ENCODE measurements at regions not wholly inside any gene's neighbourhood (a gene's known extent, or its start where the extent isn't known, plus 50 kb on each side); places are given as distances from the start of the nearest gene placed in this dataset.

GRCh38 chr2:211070547-211070946 is 514.1 kb downstream of the CPS1 start:
- DNase-seq, result no peak

GRCh38 chr2:211077216-211077767 is 520.9 kb downstream of the CPS1 start:
- no peak for DNase-seq

- DNase-seq, result no peak
These were observed 528.0 kb downstream of the CPS1 start for GRCh38 chr2:211084352-211084751.

GRCh38 chr2:211085056-211085680 is 528.8 kb downstream of the CPS1 start:
- DNase-seq, result no peak

GRCh38 chr2:211086049-211086448 is 529.6 kb downstream of the CPS1 start:
- DNase-seq, result no peak

- DNase-seq, result no peak
These were observed 532.7 kb downstream of the CPS1 start for GRCh38 chr2:211089127-211089526.

- DNase-seq, result no peak
These were observed 537.4 kb downstream of the CPS1 start for GRCh38 chr2:211093743-211094303.

GRCh38 chr2:211103989-211104388 is 547.6 kb downstream of the CPS1 start:
- DNase-seq, result no peak

GRCh38 chr2:211113334-211114175 is 557.2 kb downstream of the CPS1 start:
- no peak for DNase-seq

- no peak for DNase-seq
These were observed 558.5 kb downstream of the CPS1 start for GRCh38 chr2:211114826-211115455.

GRCh38 chr2:211117026-211117425 is 560.6 kb downstream of the CPS1 start:
- no peak for DNase-seq

GRCh38 chr2:211126256-211126655 is 569.9 kb downstream of the CPS1 start:
- DNase-seq, result no peak

- no peak for DNase-seq
These were observed 571.1 kb downstream of the CPS1 start for GRCh38 chr2:211127501-211127900.

- no peak for DNase-seq
These were observed 571.9 kb downstream of the CPS1 start for GRCh38 chr2:211128287-211128686.

GRCh38 chr2:211129798-211130197 is 573.4 kb downstream of the CPS1 start:
- no peak for DNase-seq

- no peak for DNase-seq
These were observed 575.6 kb downstream of the CPS1 start for GRCh38 chr2:211132046-211132445.

- DNase-seq, result no peak
These were observed 576.2 kb downstream of the CPS1 start for GRCh38 chr2:211132573-211132972.

GRCh38 chr2:211133766-211134165 is 577.4 kb downstream of the CPS1 start:
- DNase-seq, result no peak

- DNase-seq, result no peak
These were observed 582.2 kb downstream of the CPS1 start for GRCh38 chr2:211138551-211138950.

- DNase-seq, result no peak
These were observed 585.2 kb downstream of the CPS1 start for GRCh38 chr2:211141646-211142045.

- DNase-seq, result no peak
These were observed 587.7 kb downstream of the CPS1 start for GRCh38 chr2:211144078-211144477.

GRCh38 chr2:211144974-211145665 is 588.7 kb downstream of the CPS1 start:
- DNase-seq, result no peak

GRCh38 chr2:211149731-211150130 is 593.3 kb downstream of the CPS1 start:
- DNase-seq, result no peak

All from activated T-cell treated with anti-CD3 and anti-CD28 coated beads, Interleukin-2, amount 50 U/mL, for 1 hour (primary cell).